ENCODE measurements at regions not wholly inside any gene's neighbourhood (a gene's known extent, or its start where the extent isn't known, plus 50 kb on each side); places are given as distances from the start of the nearest gene placed in this dataset.

GRCh38 chr3:81198216-81198615 lies 563.2 kb downstream of the GBE1 start:
- H3K27ac ChIP-seq (ENCODE audit: low read depth in 1 of 2, low read length in 2 of 2) = no peak overlapping the region

More at GRCh38 chr3:81198216-81198615, 563.2 kb downstream of the GBE1 start:
- Histone ChIP-seq H3K4me1 (ENCODE audit: control insufficient read depth in 4 of 4, insufficient read depth in 4 of 4, low read length in 3 of 4) (no peaks in the 10 kb centered on the region), H3K9ac (ENCODE audit: low read depth in 1 of 2, low read length in 2 of 2) (no peak overlapping the region), H3K4me3 (ENCODE audit: low read depth in 1 of 3, low read length in 3 of 3) (no peak overlapping the region), H3K36me3 (ENCODE audit: control insufficient read depth in 4 of 4, insufficient read depth in 3 of 4, low read depth in 1 of 4, low read length in 3 of 4) (no peaks in the 10 kb centered on the region), H3K9me3 (ENCODE audit: control insufficient read depth in 4 of 4, low read length in 3 of 4) (no peaks in the 10 kb centered on the region), H3K27me3 (ENCODE audit: control insufficient read depth in 4 of 4, insufficient read depth in 4 of 4, low read length in 3 of 4) (no peaks in the 10 kb centered on the region)
- 74% methylated on average over 3 of the region's 3 CpGs for WGBS
- no peak for DNase-seq (ENCODE audit: low spot score)
- TF ChIP-seq ATF3 (IDR thresholded peaks at IDR 0.05) (no peak), TAF1 (conservative IDR thresholded peaks at IDR 0.05) (no peak), REST (IDR thresholded peaks at IDR 0.05) (no peak), GABPA (IDR thresholded peaks at IDR 0.05 in 1 of 2, conservative IDR thresholded peaks at IDR 0.05 in 1 of 2) (no peak), FOXA1 (IDR thresholded peaks at IDR 0.05) (no peak), NR2F2 (IDR thresholded peaks at IDR 0.05) (no peak), HNF4A (conservative IDR thresholded peaks at IDR 0.05) (no peak), MAX (IDR thresholded peaks at IDR 0.05) (no peak), SP1 (IDR thresholded peaks at IDR 0.05) (no peak), CTCF (IDR thresholded peaks at IDR 0.05; ENCODE audit: low read depth, low read length, missing input control) (no peak), RXRA (IDR thresholded peaks at IDR 0.05) (no peak), HNF4G (IDR thresholded peaks at IDR 0.05) (no peak), FOXA2 (IDR thresholded peaks at IDR 0.05) (no peak), ZBTB33 (IDR thresholded peaks at IDR 0.05) (no peak), RAD21 (IDR thresholded peaks at IDR 0.05) (no peak), EGR1 (IDR thresholded peaks at IDR 0.05; ENCODE audit: low read depth in 2 of 2) (no peak), JUND (IDR thresholded peaks at IDR 0.05) (no peak)
